Stimulated activated CD4-positive, alpha-beta T cell treated with anti-CD3 and anti-CD28 coated beads, Interleukin-12 subunit alpha, Interleukin-12 subunit beta, amount 100 ng/mL, for 24 hours (primary cell): ENCODE measurements at regions not wholly inside any gene's neighbourhood (a gene's known extent, or its start where the extent isn't known, plus 50 kb on each side); places are given as distances from the start of the nearest gene placed in this dataset.

Source experiments
- DNase-seq, 2 experiments: peaks; one replicate each; pipeline ENCODE4 v3.0.0-alpha.2; 2020; ENCODE audit warnings: low read depth in 2 of 2

GRCh38 chr6:165229216-165229615 is 80.2 kb downstream of the C6orf118 start:
- DNase-seq = no peak

- no peak for DNase-seq
Measured at GRCh38 chr6:165227644-165228329, 81.6 kb downstream of the C6orf118 start.

DNA sequence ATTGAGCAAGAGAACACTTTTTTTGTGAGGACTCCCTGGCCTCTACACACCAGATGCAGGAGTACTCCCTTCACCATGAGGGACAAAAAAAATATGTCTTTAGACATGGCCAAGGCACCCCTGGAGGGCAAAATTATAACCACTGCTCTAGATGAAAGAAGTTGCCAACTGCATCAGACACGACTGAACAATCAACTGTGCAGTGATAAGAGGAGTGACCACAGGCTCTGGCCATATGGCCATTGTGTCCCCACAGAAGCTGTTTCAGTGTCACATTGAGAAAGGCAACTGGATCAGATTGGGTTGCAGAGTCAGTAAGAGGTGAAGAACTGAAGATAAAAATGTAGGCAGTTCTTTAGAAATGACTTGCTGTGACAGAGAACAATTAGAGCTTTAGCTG is 85.7 kb downstream of the C6orf118 start:
- no peak for DNase-seq

GRCh38 chr6:165223101-165223500 is 86.3 kb downstream of the C6orf118 start:
- DNase-seq = no peak

DNA sequence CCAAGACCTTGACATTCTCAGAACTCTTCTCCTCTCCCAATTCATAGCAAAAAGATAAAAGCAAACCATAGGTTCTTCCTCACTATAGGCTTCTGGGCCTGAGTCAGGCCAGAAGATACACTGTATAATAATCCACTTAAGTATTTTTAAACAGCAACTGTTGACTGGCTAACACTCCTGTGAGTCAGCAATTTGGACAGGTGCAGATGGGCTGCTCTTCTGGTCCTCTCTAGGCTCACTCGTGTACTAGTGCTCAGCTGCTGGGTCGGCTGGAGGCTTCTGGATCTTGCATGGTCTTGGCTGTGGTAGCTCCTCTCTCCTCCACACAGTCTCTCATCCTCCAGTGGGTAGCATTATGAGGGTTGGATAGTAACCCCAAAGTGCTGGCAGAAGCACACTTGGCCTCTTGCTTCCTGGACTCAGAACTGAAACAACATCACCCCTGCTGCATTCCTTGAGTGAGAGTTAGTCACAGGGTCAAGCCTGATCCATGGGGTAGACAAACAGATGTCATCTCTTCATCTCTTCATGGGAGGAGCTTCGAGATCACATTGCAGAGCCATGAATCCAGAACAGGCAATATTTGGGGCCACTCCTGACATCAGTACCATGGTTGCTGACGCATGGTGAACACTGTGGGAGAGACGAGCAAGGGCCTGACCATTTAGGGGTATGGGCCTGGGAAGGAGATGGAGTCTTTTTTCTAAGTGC is 86.9 kb downstream of the C6orf118 start:
- no peak for DNase-seq

- DNase-seq = no peak
Measured at GRCh38 chr6:165220045-165220444, 89.4 kb downstream of the C6orf118 start.

- no peak for DNase-seq
Measured at GRCh38 chr6:165219629-165220028, 89.8 kb downstream of the C6orf118 start.

GRCh38 chr6:165218829-165219228 is 90.6 kb downstream of the C6orf118 start:
- no peak for DNase-seq

- DNase-seq = no peak
Measured at GRCh38 chr6:165206798-165207197, 102.6 kb downstream of the C6orf118 start.

DNA sequence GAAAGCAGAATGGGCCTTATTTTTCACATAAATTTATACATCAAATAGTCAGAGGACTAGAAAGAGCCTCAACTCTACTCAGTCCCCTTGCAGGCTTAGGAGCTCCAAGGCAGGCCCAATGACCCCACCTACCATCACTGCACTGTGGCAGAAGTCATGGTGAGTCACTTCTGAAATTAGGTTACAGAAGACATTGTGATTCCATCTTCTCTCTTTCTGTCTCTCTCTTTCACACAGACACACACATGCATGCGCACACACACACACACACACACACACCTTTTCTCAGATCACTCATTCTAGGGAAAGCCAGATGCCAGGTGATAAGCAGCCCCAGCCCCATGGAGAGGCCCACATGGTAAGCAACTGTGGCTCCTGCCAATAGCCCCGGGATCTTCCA is 103.8 kb downstream of the C6orf118 start:
- no peak for DNase-seq

DNA sequence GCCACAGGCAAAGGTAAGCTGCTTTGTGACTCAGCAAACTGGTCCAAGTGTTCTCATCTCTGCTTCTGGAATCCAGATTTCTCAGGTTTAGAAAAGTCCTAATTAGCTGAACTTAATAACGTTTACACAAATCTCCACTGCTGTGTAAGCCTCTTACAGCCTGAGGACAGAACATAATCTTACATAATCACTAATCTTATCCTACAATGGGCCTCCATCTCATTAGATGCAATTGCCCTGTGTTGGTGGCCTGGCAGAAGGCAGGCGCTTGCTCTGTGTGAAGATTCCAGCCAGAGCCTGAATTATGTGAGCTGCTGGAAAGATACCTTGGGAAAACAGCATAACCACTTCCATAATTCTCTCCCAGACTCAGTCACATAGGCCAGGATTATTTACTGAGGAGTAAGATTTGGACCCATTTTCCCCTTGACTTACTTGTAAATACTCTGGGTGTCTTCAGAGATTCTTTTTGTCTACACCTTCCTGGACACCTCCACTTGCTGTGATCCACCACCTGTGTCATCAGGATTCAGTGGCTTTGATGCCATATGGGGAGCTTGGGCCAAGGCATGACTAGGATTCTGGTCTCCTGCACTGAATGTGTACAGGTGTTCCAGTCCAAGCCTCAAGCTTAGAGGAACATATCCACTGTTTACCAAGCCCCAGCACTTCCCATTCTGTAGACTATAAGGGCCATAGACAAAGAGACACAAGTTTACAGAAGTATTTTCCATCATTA is 104.4 kb downstream of the C6orf118 start:
- DNase-seq = no peak

DNA sequence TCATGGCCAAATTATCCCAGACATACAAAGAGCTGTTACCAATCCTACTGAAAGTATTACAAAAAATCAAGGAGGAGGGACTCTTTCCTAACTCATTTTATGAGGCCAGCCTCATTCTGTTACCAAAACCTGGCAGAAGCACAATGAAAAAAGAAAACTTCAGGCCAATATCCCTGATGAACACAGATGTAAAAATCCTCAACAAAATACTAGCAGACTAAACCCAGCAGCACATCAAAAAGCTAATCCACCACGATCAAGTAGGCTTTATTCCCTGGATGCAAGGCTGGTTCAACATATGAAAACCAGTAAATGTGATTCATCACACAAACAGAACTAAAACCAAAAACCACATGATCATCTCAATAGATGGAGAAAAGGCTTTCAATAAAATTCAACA is 109.2 kb downstream of the C6orf118 start:
- DNase-seq = no peak

DNA sequence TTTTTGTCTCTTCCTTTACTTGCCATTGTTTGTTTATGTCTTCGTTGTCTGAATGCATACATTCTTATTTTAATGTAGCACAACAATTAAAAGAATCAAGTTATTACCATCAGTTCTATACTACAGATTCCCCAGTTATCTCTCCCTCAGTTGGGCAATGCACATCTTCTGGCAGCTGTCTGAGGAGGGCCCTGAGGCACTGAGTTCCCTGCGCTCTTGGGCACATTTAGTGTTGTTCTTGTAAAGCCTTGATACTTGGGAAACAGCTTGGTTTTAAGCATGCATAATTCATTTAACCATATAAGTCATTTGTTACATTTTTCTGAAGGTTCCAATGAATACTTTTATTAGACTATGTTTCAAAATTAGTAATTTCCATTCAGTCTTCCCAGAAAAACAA is 117.9 kb downstream of the C6orf118 start:
- no peak for DNase-seq

- DNase-seq = no peak
Measured at GRCh38 chr6:165186441-165187205, 122.8 kb downstream of the C6orf118 start.

GRCh38 chr6:165186041-165186440 is 123.4 kb downstream of the C6orf118 start:
- no peak for DNase-seq

- no peak for DNase-seq
Measured at GRCh38 chr6:165184192-165184979, 125.0 kb downstream of the C6orf118 start.

GRCh38 chr6:165183496-165184140 is 125.8 kb downstream of the C6orf118 start:
- DNase-seq = no peak

GRCh38 chr6:165183071-165183470 is 126.3 kb downstream of the C6orf118 start:
- DNase-seq = no peak

GRCh38 chr6:165181951-165182414 is 127.4 kb downstream of the C6orf118 start:
- no peak for DNase-seq

DNA sequence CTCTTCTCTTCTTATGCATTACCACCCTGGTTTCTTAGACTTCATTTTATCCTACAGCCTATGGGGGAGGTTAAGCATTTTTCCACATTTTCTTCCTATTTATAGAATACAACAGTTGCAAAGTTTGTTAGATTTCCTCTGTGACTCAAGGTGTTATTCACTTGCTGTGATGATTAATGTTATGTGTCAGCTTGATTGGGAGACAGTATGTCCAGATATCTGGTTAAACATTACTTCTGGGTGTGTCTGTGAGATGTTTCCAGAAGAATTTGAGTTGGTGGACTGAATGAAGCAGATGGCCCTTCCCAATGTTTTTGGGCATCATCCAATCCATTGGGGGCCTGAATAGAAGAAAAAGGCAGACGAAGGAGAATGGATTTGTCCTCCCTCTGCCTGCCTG is 131.3 kb downstream of the C6orf118 start:
- DNase-seq = no peak

- DNase-seq = no peak
Measured at GRCh38 chr6:165173484-165173883, 135.9 kb downstream of the C6orf118 start.
